ENCODE measurements at regions not wholly inside any gene's neighbourhood (a gene's known extent, or its start where the extent isn't known, plus 50 kb on each side); places are given as distances from the start of the nearest gene placed in this dataset.

- TF ChIP-seq POLR2AphosphoS5 (IDR thresholded peaks at IDR 0.05) (no peak), POLR2A (IDR thresholded peaks at IDR 0.05) (no peak), CTCF (IDR thresholded peaks at IDR 0.05 in 8 of 11, conservative IDR thresholded peaks at IDR 0.05 in 3 of 11) (no peak)
- H3K27me3 ChIP-seq (replicated peaks in 1 of 7) = peaks cover 0 to 8% (median 0%) of the 10 kb centered on the region in 7 donors
- 79 to 89% (median 87%) methylated on average over 14 of the region's 14 CpGs for WGBS, 5 donors
- intact Hi-C loops (cut with DNase I; ENCODE audit: low total_unique reads) = no loop called here
- no peak overlapping the region for H3K27ac ChIP-seq
- no peak overlapping the region for H3K4me3 ChIP-seq
- H3K9me3 ChIP-seq = peaks cover 0 to 12% (median 1%) of the 10 kb centered on the region in 8 donors
- H3K36me3 ChIP-seq = no peaks in the 10 kb centered on the region
- DNase-seq = no peak
- no peaks in the 10 kb centered on the region for H3K4me1 ChIP-seq
Measured at GRCh38 chr13:109369353-109370052, 416.9 kb downstream of the IRS2 start.

GRCh38 chr13:109368230-109368629, 418.2 kb downstream of the IRS2 start:
- Histone ChIP-seq H3K9me3 (peaks cover 0 to 12% (median 1%) of the 10 kb centered on the region in 8 donors), H3K27me3 (replicated peaks in 1 of 7) (peaks cover 0 to 8% (median 0%) of the 10 kb centered on the region in 7 donors), H3K4me3 (no peak overlapping the region), H3K36me3 (no peaks in the 10 kb centered on the region), H3K27ac (no peak overlapping the region), H3K4me1 (no peaks in the 10 kb centered on the region)
- TF ChIP-seq POLR2A (IDR thresholded peaks at IDR 0.05) = no peak
- no peak for TF ChIP-seq CTCF (IDR thresholded peaks at IDR 0.05 in 8 of 11, conservative IDR thresholded peaks at IDR 0.05 in 3 of 11)
- no peak for TF ChIP-seq POLR2AphosphoS5 (IDR thresholded peaks at IDR 0.05)
- intact Hi-C loops (cut with DNase I; ENCODE audit: low total_unique reads) = no loop called here
- no peak for DNase-seq
- WGBS, 5 donors = 88 to 94% (median 93%) methylated on average over 4 of the region's 4 CpGs

GRCh38 chr13:109366525-109366924, 419.9 kb downstream of the IRS2 start:
- Histone ChIP-seq H3K4me3 (no peak overlapping the region), H3K36me3 (no peaks in the 10 kb centered on the region), H3K9me3 (peaks cover 0 to 12% (median 1%) of the 10 kb centered on the region in 8 donors), H3K27ac (no peak overlapping the region), H3K4me1 (no peaks in the 10 kb centered on the region), H3K27me3 (replicated peaks in 1 of 7) (peaks cover 0 to 8% (median 0%) of the 10 kb centered on the region in 7 donors)
- no peak for DNase-seq
- TF ChIP-seq CTCF (IDR thresholded peaks at IDR 0.05 in 8 of 11, conservative IDR thresholded peaks at IDR 0.05 in 3 of 11) (no peak), POLR2AphosphoS5 (IDR thresholded peaks at IDR 0.05) (no peak), POLR2A (IDR thresholded peaks at IDR 0.05) (no peak)
- 86 to 100% (median 94%) methylated on average over 2 of the region's 2 CpGs for WGBS, 5 donors
- intact Hi-C loops (cut with DNase I; ENCODE audit: low total_unique reads) = no loop called here

- Histone ChIP-seq H3K4me3 (no peak overlapping the region), H3K36me3 (no peaks in the 10 kb centered on the region), H3K27ac (no peak overlapping the region), H3K27me3 (replicated peaks in 1 of 7) (peaks cover 0 to 8% (median 0%) of the 10 kb centered on the region in 7 donors), H3K4me1 (no peaks in the 10 kb centered on the region), H3K9me3 (peaks cover 0 to 12% (median 1%) of the 10 kb centered on the region in 8 donors)
- DNase-seq = no peak
- 67 to 84% (median 78%) methylated on average over 6 of the region's 6 CpGs for WGBS, 5 donors
- intact Hi-C loops (cut with DNase I; ENCODE audit: low total_unique reads) = no loop called here
- TF ChIP-seq CTCF (IDR thresholded peaks at IDR 0.05 in 8 of 11, conservative IDR thresholded peaks at IDR 0.05 in 3 of 11) (no peak), POLR2A (IDR thresholded peaks at IDR 0.05) (no peak), POLR2AphosphoS5 (IDR thresholded peaks at IDR 0.05) (no peak)
Measured at GRCh38 chr13:109363431-109363830, 423.0 kb downstream of the IRS2 start.

Measured in spleen (tissue), 11 donors.